Uterus (tissue), 3 donors: ENCODE measurements at regions not wholly inside any gene's neighbourhood (a gene's known extent, or its start where the extent isn't known, plus 50 kb on each side); places are given as distances from the start of the nearest gene placed in this dataset.

Experiments
- DNase-seq, 2 donors: peaks; one replicate each; pipeline ENCODE4 v3.0.0-alpha.2; 2019 to 2020
- H3K27ac ChIP-seq, 2 donors: fragments of 200-600 bp; sonication (generic); 1 replicate in 1 of 2; 2 replicates in 1 of 2; pipeline ENCODE4 v1.5.1; 2016 to 2018
- H3K27me3 ChIP-seq, 2 donors: fragments of 200-600 bp; sonication (generic); one replicate each; pipeline ENCODE4 v1.5.1; 2018 to 2019; ENCODE audit warnings: control low read depth in 1 of 2
- H3K36me3 ChIP-seq, 2 donors: fragments of 200-600 bp; sonication (generic); one replicate each; pipeline ENCODE4 v1.5.1; 2019; ENCODE audit warnings: control low read depth in 1 of 2
- H3K4me1 ChIP-seq, 2 donors: fragments of 200-600 bp; sonication (generic); one replicate each; pipeline ENCODE4 v1.5.1; 2018 to 2019; ENCODE audit warnings: control low read depth in 1 of 2
- H3K4me3 ChIP-seq, 2 donors: fragments of 200-600 bp; sonication (generic); 1 replicate in 1 of 2; 2 replicates in 1 of 2; pipeline ENCODE4 v1.5.1; 2018 to 2019; ENCODE audit warnings: mild to moderate bottlenecking in 1 of 2
- H3K9me3 ChIP-seq, 2 donors: fragments of 200-600 bp; sonication (generic); one replicate each; pipeline ENCODE4 v1.5.1; 2019; ENCODE audit warnings: control low read depth in 1 of 2
- POLR2A ChIP-seq, 2 donors: fragments of 450-650 bp; IDR thresholded peaks; one replicate each; pipeline ENCODE4 v1.6.1; 2016; ENCODE audit warnings: antibody characterized with exemption in 2 of 2, mild to moderate bottlenecking in 1 of 2, moderate library complexity in 1 of 2
- intact Hi-C: fragments of 100-400 bp; cut with DNase I; formaldehyde crosslinking; loops from one replicate; pipeline ENCODE4 v1.15.1; 2023; ENCODE audit warnings: low total_unique reads
- TF ChIP-seq, protein P1 (sequence below), 4 experiments: fragments of 200-600 bp in 2 of 4; fragments of 450-650 bp in 2 of 4; sonication (generic) in 2 of 4; IDR thresholded peaks; one replicate each; pipeline ENCODE4 v1.5.1; 2016 to 2019; ENCODE audit warnings: antibody characterized with exemption in 4 of 4, mild to moderate bottlenecking in 2 of 4, moderate library complexity in 1 of 4
- donor health status: DM: yes; HTN: yes; CAD: no.

DNA sequence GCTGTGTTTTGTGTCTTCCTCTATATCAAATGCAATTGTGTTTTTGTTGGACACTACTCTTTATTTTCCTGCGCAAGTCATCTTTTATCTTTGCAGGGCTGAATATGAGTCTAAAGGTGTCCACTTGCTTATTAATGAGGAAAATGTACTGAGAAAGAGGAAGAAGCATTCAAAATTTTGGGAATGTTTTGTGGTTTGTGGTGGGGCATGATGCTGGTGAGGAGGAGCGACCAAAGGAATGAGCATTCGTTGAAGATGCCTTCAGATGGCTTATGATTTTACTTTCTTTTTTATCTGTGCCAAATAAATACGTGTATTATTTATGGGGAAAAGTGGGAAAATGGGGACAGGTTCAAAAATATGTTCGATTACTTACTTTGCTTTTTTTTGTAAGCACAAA is 63.9 kb upstream of the SMIM21 start:
- Histone ChIP-seq H3K27me3 (no peaks in the 10 kb centered on the region), H3K9me3 (no peaks in the 10 kb centered on the region), H3K27ac (no peak overlapping the region), H3K4me1 (no peaks in the 10 kb centered on the region), H3K36me3 (no peaks in the 10 kb centered on the region), H3K4me3 (no peak overlapping the region)
- no peak for DNase-seq
- intact Hi-C loops, result no loop called here
- TF ChIP-seq, protein P1, sequence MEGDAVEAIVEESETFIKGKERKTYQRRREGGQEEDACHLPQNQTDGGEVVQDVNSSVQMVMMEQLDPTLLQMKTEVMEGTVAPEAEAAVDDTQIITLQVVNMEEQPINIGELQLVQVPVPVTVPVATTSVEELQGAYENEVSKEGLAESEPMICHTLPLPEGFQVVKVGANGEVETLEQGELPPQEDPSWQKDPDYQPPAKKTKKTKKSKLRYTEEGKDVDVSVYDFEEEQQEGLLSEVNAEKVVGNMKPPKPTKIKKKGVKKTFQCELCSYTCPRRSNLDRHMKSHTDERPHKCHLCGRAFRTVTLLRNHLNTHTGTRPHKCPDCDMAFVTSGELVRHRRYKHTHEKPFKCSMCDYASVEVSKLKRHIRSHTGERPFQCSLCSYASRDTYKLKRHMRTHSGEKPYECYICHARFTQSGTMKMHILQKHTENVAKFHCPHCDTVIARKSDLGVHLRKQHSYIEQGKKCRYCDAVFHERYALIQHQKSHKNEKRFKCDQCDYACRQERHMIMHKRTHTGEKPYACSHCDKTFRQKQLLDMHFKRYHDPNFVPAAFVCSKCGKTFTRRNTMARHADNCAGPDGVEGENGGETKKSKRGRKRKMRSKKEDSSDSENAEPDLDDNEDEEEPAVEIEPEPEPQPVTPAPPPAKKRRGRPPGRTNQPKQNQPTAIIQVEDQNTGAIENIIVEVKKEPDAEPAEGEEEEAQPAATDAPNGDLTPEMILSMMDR (IDR thresholded peaks at IDR 0.05), result no peak
- no peak for TF ChIP-seq POLR2A (IDR thresholded peaks at IDR 0.05)

DNA sequence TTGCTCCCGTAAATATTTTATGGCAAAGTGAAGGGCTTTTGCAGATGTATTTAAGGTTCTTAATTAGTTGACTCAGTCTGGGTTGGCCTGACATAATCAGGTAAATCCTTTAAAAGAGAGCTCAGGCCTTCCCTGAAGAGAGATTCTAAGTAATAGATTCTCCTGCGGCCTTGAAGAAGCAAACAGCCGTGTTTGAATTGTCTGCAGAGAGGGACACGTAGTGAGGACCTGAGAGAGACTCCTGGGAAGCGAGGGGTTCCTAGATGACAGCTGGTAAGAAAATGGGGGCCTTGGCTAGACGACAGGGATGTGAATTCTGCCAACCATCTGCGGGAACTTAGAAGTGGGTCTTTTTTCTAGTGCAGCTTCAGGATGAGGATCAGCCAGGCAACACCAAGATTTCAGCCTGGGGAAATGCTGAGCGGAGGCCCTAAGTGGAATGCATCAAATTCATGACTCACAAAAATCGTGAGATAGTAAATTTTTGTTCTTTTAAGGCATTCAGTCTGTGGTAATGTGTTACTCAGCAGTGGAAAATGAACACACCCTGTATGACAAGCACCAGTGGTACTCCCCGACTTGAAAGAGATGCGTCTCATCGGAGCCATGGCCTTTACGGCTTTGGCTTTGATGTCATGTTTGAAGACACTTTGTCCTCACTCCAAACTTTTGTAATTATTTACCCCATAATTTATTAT is 62.1 kb upstream of the SMIM21 start:
- TF ChIP-seq, protein P1 (IDR thresholded peaks at IDR 0.05), result no peak
- TF ChIP-seq POLR2A (IDR thresholded peaks at IDR 0.05), result no peak
- Histone ChIP-seq H3K27ac (peak overlapping the region; percentile 28 to 38), H3K9me3 (no peaks in the 10 kb centered on the region), H3K36me3 (no peaks in the 10 kb centered on the region), H3K27me3 (no peaks in the 10 kb centered on the region), H3K4me1 (no peaks in the 10 kb centered on the region), H3K4me3 (no peak overlapping the region)
- intact Hi-C loops, result no loop called here
- DNase-seq, result peak; percentile 20 to 24

- intact Hi-C loops, result no loop called here
- Histone ChIP-seq H3K27me3 (no peaks in the 10 kb centered on the region), H3K4me1 (no peaks in the 10 kb centered on the region), H3K36me3 (no peaks in the 10 kb centered on the region), H3K9me3 (no peaks in the 10 kb centered on the region), H3K27ac (no peak overlapping the region), H3K4me3 (no peak overlapping the region)
- DNase-seq, result no peak
- TF ChIP-seq POLR2A (IDR thresholded peaks at IDR 0.05), result no peak
- TF ChIP-seq, protein P1 (IDR thresholded peaks at IDR 0.05), result no peak
Measured at GRCh38 chr18:75483662-75484061, 56.2 kb upstream of the SMIM21 start.

DNA sequence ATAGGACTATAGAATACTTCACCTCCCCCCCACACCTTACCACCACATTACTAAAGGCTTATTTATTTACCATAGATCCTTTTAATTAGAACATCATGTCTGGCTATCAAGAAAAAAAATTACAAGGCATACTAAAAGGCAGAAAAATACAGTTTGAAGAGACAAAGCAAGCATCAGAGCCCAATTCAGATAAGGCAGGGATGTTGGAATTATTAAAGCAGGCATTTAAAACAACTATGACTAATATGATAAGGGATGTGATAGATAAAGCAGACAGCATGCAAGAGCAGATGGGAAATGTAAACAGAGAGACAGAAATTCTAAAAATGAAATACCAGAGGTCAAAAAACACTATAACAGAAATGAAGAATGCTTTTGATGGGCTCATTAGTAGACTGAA is 55.4 kb upstream of the SMIM21 start:
- Histone ChIP-seq H3K4me3 (no peak overlapping the region), H3K4me1 (no peaks in the 10 kb centered on the region), H3K36me3 (no peaks in the 10 kb centered on the region), H3K27ac (no peak overlapping the region), H3K27me3 (no peaks in the 10 kb centered on the region), H3K9me3 (no peaks in the 10 kb centered on the region)
- intact Hi-C loops, result no loop called here
- no peak for DNase-seq
- TF ChIP-seq POLR2A (IDR thresholded peaks at IDR 0.05), result no peak
- TF ChIP-seq, protein P1 (IDR thresholded peaks at IDR 0.05), result no peak

DNA sequence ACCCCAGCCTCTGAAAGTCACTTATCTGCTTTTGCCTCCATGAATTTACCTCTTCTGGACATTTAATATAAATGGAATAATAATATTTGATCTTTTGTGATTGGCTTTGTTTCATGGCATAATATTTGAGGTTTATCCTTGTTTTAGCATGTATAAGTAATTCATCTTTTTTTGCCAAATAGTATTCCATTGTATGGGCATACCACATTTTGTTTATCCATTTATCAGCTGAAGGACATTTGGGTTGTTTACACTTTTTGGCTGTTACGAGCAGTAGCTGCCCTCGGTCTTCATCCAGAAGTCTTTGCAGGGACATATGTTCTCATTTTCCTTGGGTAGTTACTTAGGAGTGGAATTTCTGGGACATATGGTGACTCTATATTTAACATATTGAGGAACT is 53.0 kb upstream of the SMIM21 start:
- Histone ChIP-seq H3K4me1 (no peaks in the 10 kb centered on the region), H3K27me3 (no peaks in the 10 kb centered on the region), H3K9me3 (no peaks in the 10 kb centered on the region), H3K27ac (no peak overlapping the region), H3K36me3 (no peaks in the 10 kb centered on the region), H3K4me3 (no peak overlapping the region)
- TF ChIP-seq, protein P1 (IDR thresholded peaks at IDR 0.05), result no peak
- no peak for TF ChIP-seq POLR2A (IDR thresholded peaks at IDR 0.05)
- DNase-seq, result no peak
- intact Hi-C loops, result no loop called here
